ENCODE measurements at regions not wholly inside any gene's neighbourhood (a gene's known extent, or its start where the extent isn't known, plus 50 kb on each side); places are given as distances from the start of the nearest gene placed in this dataset.

- Histone ChIP-seq H3K27me3 (ENCODE audit: control insufficient read depth, insufficient read depth, low read length) (no peaks in the 10 kb centered on the region), H3K36me3 (ENCODE audit: control insufficient read depth, insufficient read depth, low read length) (no peaks in the 10 kb centered on the region), H3K4me3 (ENCODE audit: low read depth in 2 of 2, low read length in 2 of 2) (no peak overlapping the region), H3K4me1 (ENCODE audit: control insufficient read depth, insufficient read depth, low read length) (no peaks in the 10 kb centered on the region), H3K9me3 (ENCODE audit: control insufficient read depth, insufficient read depth, low read depth, low read length) (no peaks in the 10 kb centered on the region), H3K27ac (ENCODE audit: low read length) (no peak overlapping the region)
- CTCF ChIA-PET: no interaction called here
- DNase-seq (ENCODE audit: low read depth, low spot score) (no peak), ATAC-seq (no peak)
- TF ChIP-seq CTCF (IDR thresholded peaks at IDR 0.05) (no peak), SIN3A (IDR thresholded peaks at IDR 0.05; ENCODE audit: borderline replicate concordance, insufficient read depth, low read depth, low read length) (no peak), POLR2AphosphoS5 (IDR thresholded peaks at IDR 0.05; ENCODE audit: low read depth, low read length) (no peak), TCF7L2 (IDR thresholded peaks at IDR 0.05; ENCODE audit: low read depth, low read length) (no peak)
- TF ChIP-seq, protein P1, sequence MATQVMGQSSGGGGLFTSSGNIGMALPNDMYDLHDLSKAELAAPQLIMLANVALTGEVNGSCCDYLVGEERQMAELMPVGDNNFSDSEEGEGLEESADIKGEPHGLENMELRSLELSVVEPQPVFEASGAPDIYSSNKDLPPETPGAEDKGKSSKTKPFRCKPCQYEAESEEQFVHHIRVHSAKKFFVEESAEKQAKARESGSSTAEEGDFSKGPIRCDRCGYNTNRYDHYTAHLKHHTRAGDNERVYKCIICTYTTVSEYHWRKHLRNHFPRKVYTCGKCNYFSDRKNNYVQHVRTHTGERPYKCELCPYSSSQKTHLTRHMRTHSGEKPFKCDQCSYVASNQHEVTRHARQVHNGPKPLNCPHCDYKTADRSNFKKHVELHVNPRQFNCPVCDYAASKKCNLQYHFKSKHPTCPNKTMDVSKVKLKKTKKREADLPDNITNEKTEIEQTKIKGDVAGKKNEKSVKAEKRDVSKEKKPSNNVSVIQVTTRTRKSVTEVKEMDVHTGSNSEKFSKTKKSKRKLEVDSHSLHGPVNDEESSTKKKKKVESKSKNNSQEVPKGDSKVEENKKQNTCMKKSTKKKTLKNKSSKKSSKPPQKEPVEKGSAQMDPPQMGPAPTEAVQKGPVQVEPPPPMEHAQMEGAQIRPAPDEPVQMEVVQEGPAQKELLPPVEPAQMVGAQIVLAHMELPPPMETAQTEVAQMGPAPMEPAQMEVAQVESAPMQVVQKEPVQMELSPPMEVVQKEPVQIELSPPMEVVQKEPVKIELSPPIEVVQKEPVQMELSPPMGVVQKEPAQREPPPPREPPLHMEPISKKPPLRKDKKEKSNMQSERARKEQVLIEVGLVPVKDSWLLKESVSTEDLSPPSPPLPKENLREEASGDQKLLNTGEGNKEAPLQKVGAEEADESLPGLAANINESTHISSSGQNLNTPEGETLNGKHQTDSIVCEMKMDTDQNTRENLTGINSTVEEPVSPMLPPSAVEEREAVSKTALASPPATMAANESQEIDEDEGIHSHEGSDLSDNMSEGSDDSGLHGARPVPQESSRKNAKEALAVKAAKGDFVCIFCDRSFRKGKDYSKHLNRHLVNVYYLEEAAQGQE (IDR thresholded peaks at IDR 0.05; ENCODE audit: insufficient read depth in 1 of 2, low read depth in 2 of 2, low read length in 1 of 2): no peak
- POLR2A ChIA-PET: no interaction called here
- BruUV-seq (replicated peaks): no TSS peak
- intact Hi-C loops (cut with micrococcal nuclease; ENCODE audit: unreplicated experiment): no loop called here
- in situ Hi-C loops (cut with HindIII; ENCODE audit: low pct_unique_long_range_greater_than_20kb, low sequenced_read_pairs): no loop called here
Observed at GRCh38 chr2:49351560-49351959, 197.2 kb upstream of the FSHR start.

GRCh38 chr2:49343638-49344037 lies 189.3 kb upstream of the FSHR start:
- no peak overlapping the region for H3K4me3 ChIP-seq (ENCODE audit: low read depth in 2 of 2, low read length in 2 of 2)
- H3K9me3 ChIP-seq (ENCODE audit: control insufficient read depth, insufficient read depth, low read depth, low read length): no peaks in the 10 kb centered on the region
- no peak overlapping the region for H3K27ac ChIP-seq (ENCODE audit: low read length)
- H3K4me1 ChIP-seq (ENCODE audit: control insufficient read depth, insufficient read depth, low read length): no peaks in the 10 kb centered on the region
- POLR2A ChIA-PET: no interaction called here
- intact Hi-C loops (cut with micrococcal nuclease; ENCODE audit: unreplicated experiment) (no loop called here), in situ Hi-C loops (cut with HindIII; ENCODE audit: low pct_unique_long_range_greater_than_20kb, low sequenced_read_pairs) (no loop called here)
- CTCF ChIA-PET: no interaction called here
- H3K27me3 ChIP-seq (ENCODE audit: control insufficient read depth, insufficient read depth, low read length): no peaks in the 10 kb centered on the region
- no peaks in the 10 kb centered on the region for H3K36me3 ChIP-seq (ENCODE audit: control insufficient read depth, insufficient read depth, low read length)
- TF ChIP-seq CTCF (IDR thresholded peaks at IDR 0.05) (no peak), POLR2AphosphoS5 (IDR thresholded peaks at IDR 0.05; ENCODE audit: low read depth, low read length) (no peak), TCF7L2 (IDR thresholded peaks at IDR 0.05; ENCODE audit: low read depth, low read length) (no peak), SIN3A (IDR thresholded peaks at IDR 0.05; ENCODE audit: borderline replicate concordance, insufficient read depth, low read depth, low read length) (no peak)
- TF ChIP-seq, protein P1 (IDR thresholded peaks at IDR 0.05; ENCODE audit: insufficient read depth in 1 of 2, low read depth in 2 of 2, low read length in 1 of 2): no peak
- no TSS peak for BruUV-seq (replicated peaks)
- ATAC-seq (no peak), DNase-seq (ENCODE audit: low read depth, low spot score) (no peak)

All from Panc1 (cell line).